Trophoblast cell (in vitro differentiated cells and primary cell): ENCODE measurements at regions not wholly inside any gene's neighbourhood (a gene's known extent, or its start where the extent isn't known, plus 50 kb on each side); places are given as distances from the start of the nearest gene placed in this dataset.

Source experiments
- DNase-seq, 2 donors: peaks; one replicate each; pipeline ENCODE4 v3.0.0-alpha.2; 2016
- H2AFZ ChIP-seq: 2 replicates; pipeline ENCODE4 v1.6.1; 2013; ENCODE audit warnings: low read length, moderate library complexity, mild to moderate bottlenecking; ENCODE audit not compliant: insufficient read depth, poor library complexity
- H2AK5ac ChIP-seq: 2 replicates; pipeline ENCODE4 v1.6.1; 2013; ENCODE audit warnings: mild to moderate bottlenecking, low read length
- H2BK120ac ChIP-seq: 2 replicates; pipeline ENCODE4 v1.6.1; 2013; ENCODE audit warnings: low read length, mild to moderate bottlenecking, moderate library complexity; ENCODE audit not compliant: insufficient read depth, poor library complexity
- H2BK12ac ChIP-seq: 2 replicates; pipeline ENCODE4 v1.6.1; 2013; ENCODE audit warnings: mild to moderate bottlenecking, low read length, moderate library complexity
- H2BK5ac ChIP-seq: 2 replicates; pipeline ENCODE4 v1.6.1; 2013; ENCODE audit warnings: low read length, low read depth, moderate library complexity, mild to moderate bottlenecking; ENCODE audit not compliant: poor library complexity
- H3K14ac ChIP-seq: 2 replicates; pipeline ENCODE4 v1.6.1; 2013; ENCODE audit warnings: mild to moderate bottlenecking, low read length
- H3K18ac ChIP-seq: 2 replicates; pipeline ENCODE4 v1.6.1; 2013; ENCODE audit warnings: mild to moderate bottlenecking, low read length
- H3K23ac ChIP-seq: 2 replicates; pipeline ENCODE4 v1.6.1; 2013; ENCODE audit warnings: low read length
- H3K27ac ChIP-seq: 2 replicates; pipeline ENCODE4 v1.5.1; 2013; ENCODE audit warnings: low read depth, mild to moderate bottlenecking, inconsistent platforms, low read length, moderate library complexity
- H3K27me3 ChIP-seq: 2 replicates; pipeline ENCODE4 v1.6.1; 2013; ENCODE audit warnings: inconsistent platforms, mild to moderate bottlenecking, low read length, moderate library complexity; ENCODE audit not compliant: insufficient read depth
- H3K36me3 ChIP-seq, 2 experiments: 1 replicate in 1 of 2; 2 replicates in 1 of 2; pipeline ENCODE4 v1.6.1; 2013; ENCODE audit warnings: low read length in 2 of 2, mild to moderate bottlenecking in 2 of 2, moderate library complexity in 1 of 2; ENCODE audit not compliant: insufficient read depth in 2 of 2, control insufficient read depth in 1 of 2
- H3K4ac ChIP-seq: 2 replicates; pipeline ENCODE4 v1.6.1; 2013; ENCODE audit warnings: low read depth, mild to moderate bottlenecking, low read length, moderate library complexity
- H3K4me1 ChIP-seq, 2 experiments: 1 replicate in 1 of 2; 2 replicates in 1 of 2; pipeline ENCODE4 v1.6.1; 2013; ENCODE audit warnings: low read length in 2 of 2, mild to moderate bottlenecking in 2 of 2, moderate library complexity in 1 of 2; ENCODE audit not compliant: insufficient read depth in 2 of 2, control insufficient read depth in 1 of 2
- H3K4me2 ChIP-seq: 2 replicates; pipeline ENCODE4 v1.6.1; 2013; ENCODE audit warnings: inconsistent platforms, mild to moderate bottlenecking, low read length, moderate library complexity
- H3K4me3 ChIP-seq: 2 replicates; pipeline ENCODE4 v1.5.1; 2013; ENCODE audit warnings: mild to moderate bottlenecking, low read depth, low read length, inconsistent platforms
- H3K79me1 ChIP-seq: one replicate; pipeline ENCODE4 v1.6.1; 2013; ENCODE audit warnings: low read length
- H3K79me2 ChIP-seq: 2 replicates; pipeline ENCODE4 v1.6.1; 2013; ENCODE audit warnings: low read length, mild to moderate bottlenecking; ENCODE audit not compliant: control insufficient read depth, insufficient read depth, poor library complexity
- H3K9ac ChIP-seq: 2 replicates; pipeline ENCODE4 v1.6.1; 2013; ENCODE audit warnings: mild to moderate bottlenecking, low read length
- H3K9me3 ChIP-seq: 2 replicates; pipeline ENCODE4 v1.6.1; 2013; ENCODE audit warnings: low read depth, mild to moderate bottlenecking, control low read depth, inconsistent platforms, low read length; ENCODE audit not compliant: insufficient read depth
- H4K12ac ChIP-seq: 2 replicates; pipeline ENCODE4 v1.6.1; 2013; ENCODE audit warnings: low read depth, mild to moderate bottlenecking, low read length, moderate library complexity
- H4K8ac ChIP-seq: 2 replicates; pipeline ENCODE4 v1.6.1; 2013; ENCODE audit warnings: low read depth, mild to moderate bottlenecking, low read length, moderate library complexity
- H4K91ac ChIP-seq: one replicate; pipeline ENCODE4 v1.6.1; 2013; ENCODE audit warnings: low read depth, mild to moderate bottlenecking, low read length, moderate library complexity
- WGBS: extraction: QIAGEN DNeasy Blood & Tissue Kit; methylation state at CpG from one replicate; pipeline ENCODE4 v1.1.7; 2013; ENCODE audit warnings: missing lambda C conversion rate; ENCODE audit not compliant: insufficient read length, insufficient coverage; ENCODE audit errors: extremely low coverage; 5-methylcytosine and 5-hydroxymethylcytosine counted together

DNA sequence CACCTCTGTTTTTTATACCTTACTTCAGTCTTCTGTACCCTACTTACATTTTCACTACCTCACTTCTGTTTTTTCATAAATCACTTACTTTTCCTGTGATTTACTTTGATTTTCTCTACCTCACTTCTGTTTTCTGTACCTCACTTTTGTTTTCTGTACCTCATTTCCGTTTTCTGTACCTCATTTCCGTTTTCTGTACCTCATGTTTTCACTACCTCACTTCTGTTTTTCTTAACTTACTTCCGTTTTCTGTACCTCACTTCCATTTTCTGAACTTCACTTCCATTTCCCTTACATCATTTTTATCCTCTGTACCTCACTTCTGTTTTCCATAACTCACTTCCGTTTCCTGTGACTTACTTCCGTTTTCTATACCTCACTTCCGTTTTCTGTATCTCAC is 492.0 kb upstream of the AKR1E2 start:
- H4K8ac ChIP-seq, result no peak overlapping the region
- no CpG with 5 or more reads among the region's 6 CpGs for WGBS
- no peaks in the 10 kb centered on the region for H3K79me2 ChIP-seq

DNA sequence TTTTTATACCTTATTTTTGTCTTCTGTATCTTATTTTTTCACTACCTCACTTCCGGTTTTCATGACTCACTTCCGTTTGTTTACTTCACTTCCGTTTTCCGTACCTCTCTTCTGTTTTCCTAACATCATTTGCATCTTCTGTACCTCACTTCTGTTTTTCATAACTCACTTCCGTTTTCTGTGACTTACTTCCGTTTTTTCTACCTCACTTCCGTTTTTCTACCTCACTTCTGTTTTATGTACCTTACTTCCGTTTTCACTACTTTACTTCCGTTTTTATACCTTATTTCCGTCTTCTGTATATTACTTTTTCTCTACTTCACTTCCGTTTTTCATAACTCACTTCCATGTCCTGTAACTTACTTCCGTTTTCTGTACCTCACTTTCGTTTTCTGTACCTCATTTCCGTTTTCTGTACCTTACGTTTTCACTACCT is 492.5 kb upstream of the AKR1E2 start:
- Histone ChIP-seq H2BK12ac (no peak overlapping the region), H3K4me2 (no peak overlapping the region), H2AFZ (no peak overlapping the region), H4K12ac (no peak overlapping the region), H3K79me2 (no peaks in the 10 kb centered on the region), H3K4me1 (peaks cover 5 to 12% of the 10 kb centered on the region in 2 experiments), H3K4me3 (no peak overlapping the region), H3K36me3 (no peaks in the 10 kb centered on the region), H3K9me3 (no peaks in the 10 kb centered on the region), H3K79me1 (peaks cover 12% of the 10 kb centered on the region), H4K8ac (no peak overlapping the region), H2BK5ac (no peak overlapping the region), H3K27ac (no peak overlapping the region), H3K9ac (no peak overlapping the region), H3K4ac (no peak overlapping the region), H2BK120ac (no peak overlapping the region), H3K14ac (no peak overlapping the region), H3K18ac (no peak overlapping the region), H3K23ac (no peak overlapping the region), H3K27me3 (no peaks in the 10 kb centered on the region), H4K91ac (no peak overlapping the region), H2AK5ac (no peak overlapping the region)
- 99% methylated on average over 9 of the region's 15 CpGs for WGBS
- DNase-seq, result peak in 1 of 2 donors; percentile 11

More for the DNA sequence above, 492.0 kb upstream of the AKR1E2 start:
- H2BK5ac ChIP-seq, result peak overlapping the region; percentile 59
- H3K27ac ChIP-seq, result no peak overlapping the region
- no peak overlapping the region for H4K12ac ChIP-seq
- no peak for DNase-seq
- no peak overlapping the region for H3K14ac ChIP-seq
- H3K4me3 ChIP-seq, result no peak overlapping the region
- H3K27me3 ChIP-seq, result no peaks in the 10 kb centered on the region
- H3K23ac ChIP-seq, result no peak overlapping the region
- H2AK5ac ChIP-seq, result peak overlapping the region; percentile 92
- no peaks in the 10 kb centered on the region for H3K9me3 ChIP-seq
- no peaks in the 10 kb centered on the region for H3K36me3 ChIP-seq
- H2BK12ac ChIP-seq, result peak overlapping the region; percentile 67
- H3K4me1 ChIP-seq, result peaks cover 5 to 12% of the 10 kb centered on the region in 2 experiments
- H3K79me1 ChIP-seq, result peaks cover 10% of the 10 kb centered on the region
- peak overlapping the region; percentile 43 for H4K91ac ChIP-seq
- H2BK120ac ChIP-seq, result peak overlapping the region; percentile 49
- no peak overlapping the region for H2AFZ ChIP-seq
- peak overlapping the region; percentile 37 for H3K18ac ChIP-seq
- H3K9ac ChIP-seq, result no peak overlapping the region
- H3K4me2 ChIP-seq, result no peak overlapping the region
- no peak overlapping the region for H3K4ac ChIP-seq

DNA sequence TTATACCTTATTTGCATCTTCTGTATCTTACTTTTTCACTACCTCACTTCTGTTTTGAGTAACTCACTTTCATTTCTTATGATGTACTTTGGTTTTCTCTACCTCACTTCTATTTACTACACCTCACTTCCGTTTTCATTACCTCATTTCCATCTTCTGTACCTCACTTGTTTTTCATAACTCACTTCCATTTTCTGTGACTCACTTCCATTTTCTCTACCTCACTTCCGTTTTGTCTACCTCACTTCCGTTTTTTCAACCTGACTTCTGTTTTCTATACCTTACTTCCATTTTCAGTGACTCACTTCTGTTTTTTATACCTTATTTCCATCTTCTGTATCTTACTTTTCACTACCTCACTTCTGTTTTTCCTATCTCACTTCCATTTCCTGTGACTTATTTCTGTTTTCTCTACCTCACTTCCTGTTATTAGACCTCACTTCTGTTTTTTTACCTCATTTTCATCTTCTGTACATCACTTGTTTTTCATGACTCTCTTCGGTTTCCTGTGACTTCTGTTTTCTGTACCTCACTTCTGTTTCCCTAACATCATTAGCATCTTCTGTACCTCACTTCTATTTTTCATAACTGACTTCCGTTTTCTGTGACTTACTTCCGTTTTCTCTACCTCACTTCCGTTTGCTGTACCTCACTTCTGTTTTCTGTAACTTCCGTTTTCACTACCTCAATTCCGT is 493.1 kb upstream of the AKR1E2 start:
- no peak overlapping the region for H3K4me3 ChIP-seq
- no peak overlapping the region for H4K8ac ChIP-seq
- no peaks in the 10 kb centered on the region for H3K36me3 ChIP-seq
- H3K27ac ChIP-seq, result no peak overlapping the region
- no peaks in the 10 kb centered on the region for H3K27me3 ChIP-seq
- no peak overlapping the region for H3K23ac ChIP-seq
- no peak overlapping the region for H3K9ac ChIP-seq
- no peak overlapping the region for H3K4me2 ChIP-seq
- H2AFZ ChIP-seq, result no peak overlapping the region
- no peaks in the 10 kb centered on the region for H3K9me3 ChIP-seq
- no peak overlapping the region for H2BK12ac ChIP-seq
- H3K79me2 ChIP-seq, result no peaks in the 10 kb centered on the region
- H3K4ac ChIP-seq, result no peak overlapping the region
- H4K12ac ChIP-seq, result no peak overlapping the region
- 100% methylated on average over 2 of the region's 9 CpGs for WGBS
- H2BK120ac ChIP-seq, result no peak overlapping the region
- no peak overlapping the region for H3K18ac ChIP-seq
- no peak overlapping the region for H4K91ac ChIP-seq
- no peak overlapping the region for H2BK5ac ChIP-seq
- H2AK5ac ChIP-seq, result no peak overlapping the region
- H3K4me1 ChIP-seq, result peaks cover 4 to 10% of the 10 kb centered on the region in 2 experiments
- no peak overlapping the region for H3K14ac ChIP-seq
- no peak for DNase-seq
- H3K79me1 ChIP-seq, result peaks cover 12% of the 10 kb centered on the region

DNA sequence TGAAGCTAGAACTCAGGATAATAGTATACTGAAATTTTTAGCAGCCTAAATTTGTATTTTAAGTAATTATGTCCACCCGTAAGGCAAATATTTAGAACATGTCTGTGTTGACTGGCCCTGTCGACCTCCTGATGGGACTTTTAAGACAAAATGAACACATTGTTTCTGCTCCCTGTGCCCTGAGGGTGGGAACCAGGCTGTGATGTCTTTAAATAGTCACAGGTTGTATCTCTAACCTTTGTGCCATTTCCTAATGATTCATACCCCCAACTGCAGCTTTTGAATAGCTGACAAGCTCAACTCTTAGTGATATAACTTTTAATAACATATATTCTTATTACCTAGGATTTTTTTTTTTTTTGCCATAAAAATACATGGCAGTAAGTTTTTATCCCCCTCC is 494.9 kb upstream of the AKR1E2 start:
- H3K4ac ChIP-seq, result no peak overlapping the region
- no peaks in the 10 kb centered on the region for H3K9me3 ChIP-seq
- H2AK5ac ChIP-seq, result no peak overlapping the region

More for the DNA sequence above, 494.9 kb upstream of the AKR1E2 start:
- Histone ChIP-seq H3K23ac (no peak overlapping the region), H3K4me3 (no peak overlapping the region), H3K27ac (no peak overlapping the region), H3K18ac (no peak overlapping the region), H2BK120ac (no peak overlapping the region), H3K27me3 (no peaks in the 10 kb centered on the region), H4K91ac (no peak overlapping the region), H2BK5ac (no peak overlapping the region), H4K12ac (no peak overlapping the region), H2BK12ac (no peak overlapping the region), H3K79me2 (no peaks in the 10 kb centered on the region), H4K8ac (no peak overlapping the region), H3K4me2 (no peak overlapping the region), H3K9ac (no peak overlapping the region), H3K14ac (no peak overlapping the region), H2AFZ (no peak overlapping the region), H3K4me1 (peaks cover 2 to 6% of the 10 kb centered on the region in 2 experiments), H3K79me1 (peaks cover 13% of the 10 kb centered on the region), H3K36me3 (no peaks in the 10 kb centered on the region)
- no CpG with 5 or more reads among the region's 2 CpGs for WGBS
- peak; percentile 71 to 73 for DNase-seq
